B cell (primary cell): ENCODE measurements at regions not wholly inside any gene's neighbourhood (a gene's known extent, or its start where the extent isn't known, plus 50 kb on each side); places are given as distances from the start of the nearest gene placed in this dataset.

Experiments used
- ATAC-seq: fragments of 200-7000 bp; cut with Tn5 transposase; one replicate; pipeline ENCODE4 v1.10.0; 2021; ENCODE audit warnings: low read depth, mild to moderate bottlenecking, moderate number of reproducible peaks, moderate library complexity
- CTCF ChIA-PET: fragments of 350-600 bp; sonication (Branson Sonifier 250); formaldehyde crosslinking; loops from one replicate; lab custom pipeline; 2021; ENCODE audit warnings: antibody characterized with exemption, inconsistent platforms; lab: Charles Lee
- POLR2A ChIA-PET: fragments of 350-600 bp; sonication (Branson Sonifier 250); formaldehyde crosslinking; loops from one replicate; lab custom pipeline; 2021; ENCODE audit warnings: antibody characterized with exemption; lab: Charles Lee
- DNase-seq: peaks from one replicate; pipeline ENCODE4 v3.0.0; 2013
- H2AFZ ChIP-seq: 2 replicates; pipeline ENCODE4 v1.6.1; 2012; ENCODE audit warnings: mild to moderate bottlenecking, low read depth, low read length; ENCODE audit not compliant: insufficient read depth, poor library complexity, severe bottlenecking
- H3K27ac ChIP-seq, 2 donors: 1 replicate in 1 of 2; 2 replicates in 1 of 2; pipeline ENCODE4 v1.5.1; 2012 to 2013; ENCODE audit warnings: low read length in 2 of 2, mild to moderate bottlenecking in 2 of 2, moderate library complexity in 1 of 2
- H3K27me3 ChIP-seq, 4 experiments: fragments of 200-600 bp in 1 of 4; sonication (generic) in 1 of 4; replicated peaks in 1 of 4; 1 replicate in 2 of 4; 2 replicates in 2 of 4; pipeline versions ENCODE4 v1.6.1 to v1.7.0; 2013 to 2016; ENCODE audit warnings: low read length in 3 of 4, mild to moderate bottlenecking in 2 of 4, mixed read lengths in 1 of 4, moderate library complexity in 1 of 4; ENCODE audit not compliant: insufficient read depth in 4 of 4, control insufficient read depth in 3 of 4; ENCODE audit errors: control extremely low read depth in 1 of 4
- H3K36me3 ChIP-seq, 2 experiments: replicated peaks in 1 of 2; 1 replicate in 1 of 2; 2 replicates in 1 of 2; pipeline versions ENCODE4 v1.6.1 to v1.7.1; 2013; ENCODE audit warnings: low read length in 1 of 2; ENCODE audit not compliant: insufficient read depth in 2 of 2, control insufficient read depth in 1 of 2; ENCODE audit errors: control extremely low read depth in 1 of 2, extremely low read depth in 1 of 2
- H3K4me1 ChIP-seq, 2 donors: fragments of 200-600 bp in 1 of 2; sonication (generic) in 1 of 2; 1 replicate in 1 of 2; 2 replicates in 1 of 2; pipeline versions ENCODE4 v1.5.1 to v1.6.1; 2013 to 2017; ENCODE audit warnings: low read length in 2 of 2; ENCODE audit not compliant: control insufficient read depth in 2 of 2, insufficient read depth in 2 of 2
- H3K4me2 ChIP-seq: replicated peaks from 2 replicates; pipeline ENCODE3; 2012; ENCODE audit warnings: mild to moderate bottlenecking, low read depth, low read length; ENCODE audit not compliant: poor library complexity, severe bottlenecking
- H3K4me3 ChIP-seq, 5 experiments: fragments of 200-600 bp in 1 of 5; sonication (generic) in 1 of 5; 1 replicate in 3 of 5; 2 replicates in 2 of 5; pipeline versions ENCODE4 v1.5.1 to v1.7.0; 2011 to 2016; ENCODE audit warnings: low read length in 4 of 5, mild to moderate bottlenecking in 4 of 5, low read depth in 2 of 5, control low read depth in 1 of 5, moderate library complexity in 1 of 5; ENCODE audit not compliant: insufficient read depth in 1 of 5; ENCODE audit errors: control extremely low read depth in 1 of 5, extremely low read depth in 1 of 5
- H3K79me2 ChIP-seq: fragments of 200-600 bp; sonication (generic); one replicate; pipeline ENCODE4 v1.6.0; 2016; ENCODE audit warnings: low read length; ENCODE audit not compliant: control insufficient read depth, insufficient read depth
- H3K9ac ChIP-seq: fragments of 200-600 bp; sonication (generic); 2 replicates; pipeline ENCODE4 v1.6.1; 2017; ENCODE audit warnings: mild to moderate bottlenecking, low read length, moderate library complexity
- H3K9me3 ChIP-seq, 3 donors: one replicate each; pipeline versions ENCODE4 v1.6.1 to v1.7.1; 2013; ENCODE audit warnings: low read length in 2 of 3; ENCODE audit not compliant: control insufficient read depth in 2 of 3, insufficient read depth in 1 of 3; ENCODE audit errors: control extremely low read depth in 1 of 3
- H4K20me1 ChIP-seq: 2 replicates; pipeline ENCODE4 v1.6.0; 2012; ENCODE audit warnings: mild to moderate bottlenecking, low read length; ENCODE audit not compliant: insufficient read depth, control insufficient read depth, poor library complexity, severe bottlenecking
- H3K27ac Mint-ChIP-seq: one replicate; pipeline ENCODE4 v1.8.0; 2021; ENCODE audit warnings: mixed read lengths
- H3K27me3 Mint-ChIP-seq: one replicate; pipeline ENCODE4 v1.8.0; 2021; ENCODE audit warnings: mixed read lengths
- H3K4me1 Mint-ChIP-seq: one replicate; pipeline ENCODE4 v1.8.0; 2021; ENCODE audit warnings: mixed read lengths
- H3K4me3 Mint-ChIP-seq: one replicate; pipeline ENCODE4 v1.8.0; 2021; ENCODE audit warnings: mixed read lengths
- H3K9me3 Mint-ChIP-seq: one replicate; pipeline ENCODE4 v1.8.0; 2022; ENCODE audit warnings: mixed read lengths; ENCODE audit not compliant: insufficient read depth
- CTCF ChIP-seq: fragments of 200-600 bp; IDR thresholded peaks from one replicate; pipeline ENCODE4 v1.8.0; 2022; ENCODE audit warnings: antibody characterized with exemption, mild to moderate bottlenecking
- EZH2 ChIP-seq: IDR thresholded peaks from 2 replicates; pipeline ENCODE4 v1.6.1; 2012; ENCODE audit warnings: borderline replicate concordance, low read depth, mild to moderate bottlenecking, moderate library complexity, low read length; ENCODE audit not compliant: insufficient read depth, poor library complexity, severe bottlenecking
- WGBS: methylation state at CpG from one replicate; pipeline ENCODE4 v1.1.5; 2013; ENCODE audit warnings: missing lambda C conversion rate; ENCODE audit not compliant: insufficient coverage; 5-methylcytosine and 5-hydroxymethylcytosine counted together
- intact Hi-C: fragments of 100-400 bp; cut with micrococcal nuclease; formaldehyde crosslinking; loops from one replicate; pipeline ENCODE4 v1.10.0; 2022

- WGBS: 60% methylated on average over 2 of the region's 3 CpGs
- no peaks in the 10 kb centered on the region for H3K27me3 Mint-ChIP-seq
- Histone ChIP-seq H3K79me2 (no peaks in the 10 kb centered on the region), H3K27me3 (no peaks in the 10 kb centered on the region), H3K27ac (no peak overlapping the region), H2AFZ (no peak overlapping the region), H3K4me2 (no peak overlapping the region), H3K9me3 (no peaks in the 10 kb centered on the region), H3K9ac (no peak overlapping the region), H3K4me3 (no peak overlapping the region), H3K36me3 (no peaks in the 10 kb centered on the region), H3K4me1 (no peaks in the 10 kb centered on the region), H4K20me1 (no peaks in the 10 kb centered on the region)
- ChIA-PET CTCF (no interaction called here), POLR2A (no interaction called here)
- no peaks in the 10 kb centered on the region for H3K9me3 Mint-ChIP-seq
- DNase-seq (no peak), ATAC-seq (no peak)
- intact Hi-C loops: no loop called here
- no peak overlapping the region for H3K27ac Mint-ChIP-seq
- H3K4me1 Mint-ChIP-seq: peaks cover 5% of the 10 kb centered on the region
- no peak overlapping the region for H3K4me3 Mint-ChIP-seq
- TF ChIP-seq CTCF (no peak), EZH2 (no peak)
Observed at GRCh38 chr5:125327676-125328075, 581.2 kb upstream of the ZNF608 start.

- Histone ChIP-seq H4K20me1 (no peaks in the 10 kb centered on the region), H3K79me2 (no peaks in the 10 kb centered on the region), H3K36me3 (no peaks in the 10 kb centered on the region), H3K27ac (no peak overlapping the region), H3K27me3 (no peaks in the 10 kb centered on the region), H3K4me1 (no peaks in the 10 kb centered on the region), H3K4me3 (no peak overlapping the region), H3K9ac (no peak overlapping the region), H3K4me2 (no peak overlapping the region), H2AFZ (no peak overlapping the region), H3K9me3 (no peaks in the 10 kb centered on the region)
- CTCF ChIA-PET: no interaction called here
- no peak for DNase-seq
- intact Hi-C loops: no loop called here
- Mint-ChIP-seq H3K9me3 (no peaks in the 10 kb centered on the region), H3K27me3 (no peaks in the 10 kb centered on the region), H3K27ac (no peak overlapping the region), H3K4me3 (no peak overlapping the region), H3K4me1 (peaks cover 5% of the 10 kb centered on the region)
- TF ChIP-seq CTCF: no peak
- TF ChIP-seq EZH2: no peak
- POLR2A ChIA-PET: no interaction called here
- WGBS: no CpG with 5 or more reads among the region's 1 CpG
- no peak for ATAC-seq
Observed at GRCh38 chr5:125331987-125332598, 585.7 kb upstream of the ZNF608 start.
